GM12878 (cell line): ENCODE measurements at regions not wholly inside any gene's neighbourhood (a gene's known extent, or its start where the extent isn't known, plus 50 kb on each side); places are given as distances from the start of the nearest gene placed in this dataset.

ENCODE experiments used
- CEBPB ChIP-seq, 2 experiments: fragments of 150-350 bp in 1 of 2; IDR thresholded peaks; 2 replicates each; pipeline ENCODE4 v1.6.1; 2012 to 2014; ENCODE audit warnings: low read depth in 2 of 2, low read length in 2 of 2, borderline replicate concordance in 1 of 2, inconsistent platforms in 1 of 2
- CREB1 ChIP-seq: IDR thresholded peaks from 2 replicates; pipeline ENCODE4 v1.6.1; 2012; ENCODE audit warnings: low read depth, mild to moderate bottlenecking, inconsistent platforms
- EZH2 ChIP-seq: IDR thresholded peaks from 2 replicates; pipeline ENCODE4 v1.6.1; 2012; ENCODE audit warnings: low read depth, mild to moderate bottlenecking, control low read depth, inconsistent platforms, low read length, borderline replicate concordance; ENCODE audit not compliant: control insufficient read depth
- FOXK2 ChIP-seq: fragments of 450-650 bp; IDR thresholded peaks from 2 replicates; pipeline ENCODE4 v1.6.1; 2017; ENCODE audit warnings: mild to moderate bottlenecking, moderate library complexity
- POLR2A ChIP-seq: IDR thresholded peaks from 2 replicates; pipeline ENCODE4 v1.6.1; 2011; ENCODE audit warnings: low read depth, mild to moderate bottlenecking, low read length
- TAF1 ChIP-seq: IDR thresholded peaks from 2 replicates; pipeline ENCODE4 v1.6.1; 2011; ENCODE audit warnings: mild to moderate bottlenecking, low read depth, low read length, borderline replicate concordance
- ZNF384 ChIP-seq: IDR thresholded peaks from 2 replicates; pipeline ENCODE4 v1.6.1; 2012; ENCODE audit warnings: low read depth, mild to moderate bottlenecking, low read length, improper control_type of control experiment, borderline replicate concordance
- TF ChIP-seq, protein P1 (sequence below), 3 experiments: IDR thresholded peaks in 2 of 3; conservative IDR thresholded peaks in 1 of 3; 2 replicates each; pipeline ENCODE4 v1.5.1; 2011; ENCODE audit warnings: low read depth in 3 of 3, low read length in 3 of 3, mild to moderate bottlenecking in 3 of 3, control low read depth in 2 of 3, moderate library complexity in 2 of 3, inconsistent platforms in 1 of 3, mixed read lengths in 1 of 3; ENCODE audit not compliant: control insufficient read depth in 2 of 3, insufficient read depth in 1 of 3; ENCODE audit errors: extremely low read depth in 1 of 3
- TF ChIP-seq, protein P2 (sequence below): IDR thresholded peaks from 2 replicates; pipeline ENCODE4 v1.6.1; 2012; ENCODE audit warnings: low read depth, low read length, improper control_type of control experiment
- TF ChIP-seq, protein P3 (sequence below): IDR thresholded peaks from 2 replicates; pipeline ENCODE4 v1.6.1; 2011; ENCODE audit warnings: mild to moderate bottlenecking, low read depth, low read length, moderate library complexity; ENCODE audit not compliant: insufficient replicate concordance
- TF ChIP-seq, protein P4 (sequence below): IDR thresholded peaks from 2 replicates; pipeline ENCODE4 v1.6.1; 2011; ENCODE audit warnings: low read depth, mild to moderate bottlenecking, low read length, moderate library complexity, borderline replicate concordance; ENCODE audit errors: extremely low read depth
- TF ChIP-seq, protein P5 (sequence below): IDR thresholded peaks from 2 replicates; pipeline ENCODE4 v1.6.1; 2011; ENCODE audit warnings: borderline replicate concordance, low read depth, mild to moderate bottlenecking, moderate library complexity, low read length; ENCODE audit not compliant: insufficient read depth, poor library complexity, severe bottlenecking

- TF ChIP-seq POLR2A: no peak
- TF ChIP-seq, protein P1, sequence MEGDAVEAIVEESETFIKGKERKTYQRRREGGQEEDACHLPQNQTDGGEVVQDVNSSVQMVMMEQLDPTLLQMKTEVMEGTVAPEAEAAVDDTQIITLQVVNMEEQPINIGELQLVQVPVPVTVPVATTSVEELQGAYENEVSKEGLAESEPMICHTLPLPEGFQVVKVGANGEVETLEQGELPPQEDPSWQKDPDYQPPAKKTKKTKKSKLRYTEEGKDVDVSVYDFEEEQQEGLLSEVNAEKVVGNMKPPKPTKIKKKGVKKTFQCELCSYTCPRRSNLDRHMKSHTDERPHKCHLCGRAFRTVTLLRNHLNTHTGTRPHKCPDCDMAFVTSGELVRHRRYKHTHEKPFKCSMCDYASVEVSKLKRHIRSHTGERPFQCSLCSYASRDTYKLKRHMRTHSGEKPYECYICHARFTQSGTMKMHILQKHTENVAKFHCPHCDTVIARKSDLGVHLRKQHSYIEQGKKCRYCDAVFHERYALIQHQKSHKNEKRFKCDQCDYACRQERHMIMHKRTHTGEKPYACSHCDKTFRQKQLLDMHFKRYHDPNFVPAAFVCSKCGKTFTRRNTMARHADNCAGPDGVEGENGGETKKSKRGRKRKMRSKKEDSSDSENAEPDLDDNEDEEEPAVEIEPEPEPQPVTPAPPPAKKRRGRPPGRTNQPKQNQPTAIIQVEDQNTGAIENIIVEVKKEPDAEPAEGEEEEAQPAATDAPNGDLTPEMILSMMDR (IDR thresholded peaks at IDR 0.05 in 2 of 3, conservative IDR thresholded peaks at IDR 0.05 in 1 of 3; ENCODE audit: control insufficient read depth in 2 of 3, extremely low read depth in 1 of 3, insufficient read depth in 1 of 3, low read depth in 3 of 3, low read length in 3 of 3): no peak
- no peak for TF ChIP-seq FOXK2
- TF ChIP-seq, protein P2, sequence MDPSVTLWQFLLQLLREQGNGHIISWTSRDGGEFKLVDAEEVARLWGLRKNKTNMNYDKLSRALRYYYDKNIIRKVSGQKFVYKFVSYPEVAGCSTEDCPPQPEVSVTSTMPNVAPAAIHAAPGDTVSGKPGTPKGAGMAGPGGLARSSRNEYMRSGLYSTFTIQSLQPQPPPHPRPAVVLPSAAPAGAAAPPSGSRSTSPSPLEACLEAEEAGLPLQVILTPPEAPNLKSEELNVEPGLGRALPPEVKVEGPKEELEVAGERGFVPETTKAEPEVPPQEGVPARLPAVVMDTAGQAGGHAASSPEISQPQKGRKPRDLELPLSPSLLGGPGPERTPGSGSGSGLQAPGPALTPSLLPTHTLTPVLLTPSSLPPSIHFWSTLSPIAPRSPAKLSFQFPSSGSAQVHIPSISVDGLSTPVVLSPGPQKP: no peak
- TF ChIP-seq EZH2: no peak
- TF ChIP-seq, protein P3, sequence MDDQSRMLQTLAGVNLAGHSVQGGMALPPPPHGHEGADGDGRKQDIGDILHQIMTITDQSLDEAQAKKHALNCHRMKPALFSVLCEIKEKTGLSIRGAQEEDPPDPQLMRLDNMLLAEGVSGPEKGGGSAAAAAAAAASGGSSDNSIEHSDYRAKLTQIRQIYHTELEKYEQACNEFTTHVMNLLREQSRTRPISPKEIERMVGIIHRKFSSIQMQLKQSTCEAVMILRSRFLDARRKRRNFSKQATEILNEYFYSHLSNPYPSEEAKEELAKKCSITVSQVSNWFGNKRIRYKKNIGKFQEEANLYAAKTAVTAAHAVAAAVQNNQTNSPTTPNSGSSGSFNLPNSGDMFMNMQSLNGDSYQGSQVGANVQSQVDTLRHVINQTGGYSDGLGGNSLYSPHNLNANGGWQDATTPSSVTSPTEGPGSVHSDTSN: no peak
- TF ChIP-seq ZNF384: no peak
- no peak for TF ChIP-seq CREB1
- TF ChIP-seq, protein P4, sequence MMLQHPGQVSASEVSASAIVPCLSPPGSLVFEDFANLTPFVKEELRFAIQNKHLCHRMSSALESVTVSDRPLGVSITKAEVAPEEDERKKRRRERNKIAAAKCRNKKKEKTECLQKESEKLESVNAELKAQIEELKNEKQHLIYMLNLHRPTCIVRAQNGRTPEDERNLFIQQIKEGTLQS: no peak
- TF ChIP-seq TAF1: no peak
- TF ChIP-seq, protein P5, sequence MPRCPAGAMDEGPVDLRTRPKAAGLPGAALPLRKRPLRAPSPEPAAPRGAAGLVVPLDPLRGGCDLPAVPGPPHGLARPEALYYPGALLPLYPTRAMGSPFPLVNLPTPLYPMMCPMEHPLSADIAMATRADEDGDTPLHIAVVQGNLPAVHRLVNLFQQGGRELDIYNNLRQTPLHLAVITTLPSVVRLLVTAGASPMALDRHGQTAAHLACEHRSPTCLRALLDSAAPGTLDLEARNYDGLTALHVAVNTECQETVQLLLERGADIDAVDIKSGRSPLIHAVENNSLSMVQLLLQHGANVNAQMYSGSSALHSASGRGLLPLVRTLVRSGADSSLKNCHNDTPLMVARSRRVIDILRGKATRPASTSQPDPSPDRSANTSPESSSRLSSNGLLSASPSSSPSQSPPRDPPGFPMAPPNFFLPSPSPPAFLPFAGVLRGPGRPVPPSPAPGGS: no peak
- TF ChIP-seq CEBPB (IDR thresholded peaks at IDR 0.05; ENCODE audit: borderline replicate concordance in 1 of 2, low read depth in 2 of 2, low read length in 2 of 2): no peak
Observed at GRCh38 chr10:83983578-83984255, 155.6 kb upstream of the GHITM start.
